GM18873 (cell line): ENCODE measurements at regions not wholly inside any gene's neighbourhood (a gene's known extent, or its start where the extent isn't known, plus 50 kb on each side); places are given as distances from the start of the nearest gene placed in this dataset.

ENCODE experiments used
- ATAC-seq: cut with Tn5 transposase; IDR thresholded peaks from one replicate; pipeline ENCODE4 v1.9.1; 2021; ENCODE audit warnings: mild to moderate bottlenecking, moderate library complexity, moderate number of reproducible peaks; ENCODE audit not compliant: unreplicated experiment, low FRiP score

DNA sequence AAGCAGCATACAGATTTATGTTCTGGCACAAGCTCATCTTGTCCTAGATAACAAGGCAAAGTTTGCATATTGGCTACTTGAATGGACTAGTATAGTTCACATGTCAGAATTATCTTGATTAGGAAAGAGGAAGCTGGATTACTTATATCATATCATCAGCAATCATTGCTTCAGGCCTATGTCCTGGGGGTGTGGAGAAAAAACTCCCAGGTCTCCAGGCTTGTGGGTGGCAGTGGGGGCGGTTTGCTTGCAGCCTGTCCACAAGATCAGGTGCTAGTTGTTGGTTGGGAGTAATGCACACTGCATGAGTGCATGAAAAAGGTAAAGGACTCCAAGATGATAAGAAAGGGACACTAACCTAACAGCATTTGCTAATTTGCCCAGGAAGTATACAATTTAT lies 326.4 kb upstream of the PDE4D start:
- no peak for ATAC-seq

DNA sequence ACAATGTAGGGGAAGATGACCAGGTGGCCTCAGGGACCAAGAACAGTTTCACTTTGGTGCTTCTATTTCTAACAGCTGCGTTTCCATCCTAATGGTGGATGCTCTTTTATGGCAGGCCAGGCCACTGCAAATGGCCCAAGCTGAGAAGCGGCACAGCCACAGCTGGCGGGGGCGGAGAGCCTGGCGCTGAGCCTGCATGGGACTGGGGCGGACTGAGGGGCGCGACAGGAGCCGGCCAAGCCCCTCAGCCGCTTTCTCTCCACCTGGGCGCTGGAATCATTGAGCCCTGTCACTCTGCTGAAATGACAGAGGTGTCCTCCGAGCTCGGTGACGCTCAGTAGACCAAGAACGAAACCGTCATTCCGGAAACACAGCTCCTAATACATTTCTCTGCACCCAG lies 317.3 kb upstream of the PDE4D start:
- ATAC-seq: no peak

- ATAC-seq: no peak
Observed at GRCh38 chr5:60209146-60209840, 315.8 kb upstream of the PDE4D start.

GRCh38 chr5:60208716-60209115 lies 315.2 kb upstream of the PDE4D start:
- ATAC-seq: no peak

GRCh38 chr5:60207040-60207439 lies 313.5 kb upstream of the PDE4D start:
- peak; percentile 83 for ATAC-seq

GRCh38 chr5:60206234-60206633 lies 312.7 kb upstream of the PDE4D start:
- no peak for ATAC-seq

GRCh38 chr5:60205071-60205470 lies 311.5 kb upstream of the PDE4D start:
- no peak for ATAC-seq

GRCh38 chr5:60196385-60197113 lies 303.0 kb upstream of the PDE4D start:
- ATAC-seq: no peak

DNA sequence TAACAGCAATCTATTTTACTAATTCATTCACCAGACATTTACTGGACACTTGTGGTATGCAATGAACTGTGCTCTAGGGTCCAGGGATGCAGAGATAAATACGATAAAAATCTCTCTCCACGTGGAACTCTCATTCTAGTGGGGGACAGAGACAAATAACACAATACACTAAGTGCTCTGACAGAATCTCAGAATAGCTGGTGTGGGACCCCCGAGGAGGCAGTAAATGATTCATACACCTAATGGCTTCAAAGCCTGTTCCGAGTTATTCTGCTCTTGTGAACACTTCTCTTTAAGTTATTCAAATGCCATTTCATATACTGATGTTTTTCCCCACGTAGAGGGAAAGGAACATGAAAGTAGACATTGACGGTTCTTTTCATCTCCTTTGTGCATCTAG lies 302.0 kb upstream of the PDE4D start:
- ATAC-seq: no peak

- no peak for ATAC-seq
Observed at GRCh38 chr5:60195083-60195482, 301.6 kb upstream of the PDE4D start.

DNA sequence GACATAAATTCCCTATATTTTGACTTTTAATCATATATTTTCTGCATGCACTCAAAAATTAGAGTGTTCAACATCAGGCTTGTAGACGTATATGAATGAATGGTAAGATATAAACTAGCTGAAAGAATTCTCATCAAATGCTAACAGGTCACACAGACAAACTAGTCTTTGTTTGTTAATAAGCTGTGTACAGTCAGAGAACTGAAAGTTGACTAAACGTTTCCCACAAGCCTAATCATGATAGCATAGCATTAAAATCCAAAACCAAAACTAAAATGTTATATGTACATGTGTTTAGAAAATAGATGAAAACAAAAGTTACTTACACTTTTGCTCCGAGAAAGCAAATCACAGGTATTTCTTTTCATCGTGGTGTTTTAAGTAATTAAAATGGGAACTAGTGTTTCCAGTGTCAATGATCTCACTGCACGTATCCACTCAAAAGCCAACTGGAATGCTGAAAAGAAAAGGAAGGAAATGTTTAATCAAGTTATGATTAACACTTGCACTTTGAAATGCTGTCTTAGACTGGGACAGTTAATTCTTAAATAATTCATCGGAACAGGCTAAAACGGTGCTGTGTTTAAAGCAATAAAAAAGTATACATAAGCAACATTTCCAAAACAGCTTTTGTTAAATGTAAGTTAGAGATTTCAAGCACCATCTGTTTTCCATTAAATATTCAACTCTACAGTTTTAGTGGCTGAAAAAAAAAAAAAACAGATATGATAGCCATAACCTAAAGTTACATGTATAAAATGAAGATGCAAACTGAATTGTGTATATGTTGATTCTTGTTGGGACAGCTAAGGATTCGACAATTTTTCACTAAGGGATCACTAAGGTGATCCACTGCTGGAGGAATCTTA lies 291.9 kb upstream of the PDE4D start:
- ATAC-seq: no peak

DNA sequence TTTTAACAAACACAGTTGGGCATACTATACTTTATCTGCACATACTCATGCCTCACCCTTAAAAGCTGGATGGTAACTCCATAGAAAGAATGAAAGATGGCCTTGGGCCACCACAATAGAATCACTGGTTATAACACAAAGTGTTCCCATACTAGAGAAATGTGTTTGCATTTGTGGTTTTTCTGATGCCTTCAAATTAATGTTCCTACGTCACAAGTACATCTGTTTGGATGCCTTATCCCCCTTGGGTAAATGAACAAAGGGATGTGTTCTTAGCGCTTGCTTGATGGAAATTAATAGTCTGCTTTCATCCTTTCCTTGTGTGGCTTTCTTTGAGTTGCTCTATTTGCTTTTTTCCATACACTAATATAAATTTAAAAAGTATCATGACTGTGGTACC lies 291.1 kb upstream of the PDE4D start:
- ATAC-seq: no peak

DNA sequence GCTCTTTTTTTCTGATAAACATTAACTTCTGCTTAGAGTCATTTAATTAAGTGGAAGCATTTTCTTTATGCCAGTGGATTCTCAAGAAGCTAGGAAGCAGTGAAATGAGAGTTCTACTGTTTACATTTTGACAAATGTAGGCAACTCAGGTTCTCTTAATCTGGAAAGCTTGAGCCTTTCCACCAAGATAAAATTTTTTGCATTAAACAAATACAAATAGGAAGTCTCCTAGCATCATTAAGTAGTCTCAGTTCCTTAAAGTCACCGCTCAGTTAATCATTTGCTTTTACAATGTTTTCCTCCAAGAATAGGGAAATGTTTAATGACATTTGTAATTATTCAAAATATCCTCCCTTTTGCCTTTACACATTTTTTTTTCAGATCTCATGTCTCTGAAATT lies 290.4 kb upstream of the PDE4D start:
- ATAC-seq: no peak

- no peak for ATAC-seq
Observed at GRCh38 chr5:60178101-60178500, 284.6 kb upstream of the PDE4D start.

- no peak for ATAC-seq
Observed at GRCh38 chr5:60177596-60177995, 284.1 kb upstream of the PDE4D start.

GRCh38 chr5:60173667-60174066 lies 280.1 kb upstream of the PDE4D start:
- ATAC-seq: no peak

GRCh38 chr5:60163762-60164161 lies 270.2 kb upstream of the PDE4D start:
- no peak for ATAC-seq

DNA sequence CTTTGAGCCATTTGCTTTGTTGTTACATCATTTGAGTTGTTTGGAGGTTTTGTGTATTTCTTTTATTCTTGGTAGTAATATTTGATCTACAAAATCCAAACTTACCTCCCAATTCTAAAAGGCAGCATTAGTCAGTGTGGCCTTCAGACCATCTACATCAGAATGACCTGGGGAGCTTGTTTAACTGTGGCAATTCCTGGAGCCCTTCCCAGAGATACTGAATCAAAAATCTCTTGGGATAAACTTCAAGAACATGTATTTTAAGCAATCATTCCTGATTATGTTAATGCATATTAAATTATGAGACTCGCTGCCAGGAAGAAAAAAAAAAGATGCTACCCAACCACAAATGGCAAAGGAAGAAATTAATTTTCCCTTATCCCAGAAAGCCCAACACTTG lies 268.9 kb upstream of the PDE4D start:
- ATAC-seq: no peak

DNA sequence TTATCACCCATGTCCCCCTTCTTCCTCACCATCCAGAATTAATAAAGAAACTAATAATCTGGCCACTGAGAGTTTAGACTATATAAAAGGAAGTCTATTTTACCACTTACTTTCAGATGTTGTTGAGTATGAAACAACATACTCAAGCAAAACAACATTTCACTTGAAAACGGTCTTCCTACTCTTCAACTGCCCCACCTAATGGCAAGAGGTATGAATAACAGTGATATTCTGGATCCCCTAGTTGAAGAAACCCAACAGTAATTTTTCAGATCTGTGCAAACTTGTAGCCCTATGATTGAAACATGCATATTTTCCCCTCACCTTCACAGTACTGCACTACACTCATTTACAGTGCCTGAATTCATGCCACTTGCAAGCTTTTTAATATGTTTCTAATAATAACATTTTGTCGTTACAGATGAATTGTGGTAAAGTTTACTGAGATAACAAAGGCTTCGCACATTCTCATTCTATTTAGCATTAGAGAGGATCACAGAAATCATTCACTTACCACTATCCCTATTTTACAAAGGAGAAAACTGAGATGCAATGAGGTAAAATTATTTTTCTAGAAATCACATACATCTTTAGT lies 267.9 kb upstream of the PDE4D start:
- ATAC-seq: no peak

GRCh38 chr5:60149081-60149480 lies 255.6 kb upstream of the PDE4D start:
- no peak for ATAC-seq

GRCh38 chr5:60148366-60148765 lies 254.8 kb upstream of the PDE4D start:
- ATAC-seq: no peak
